Endometrium (tissue), 2 donors: ENCODE measurements at regions not wholly inside any gene's neighbourhood (a gene's known extent, or its start where the extent isn't known, plus 50 kb on each side); places are given as distances from the start of the nearest gene placed in this dataset.
"Not testable (repeated sequence)": the region's sequence is repeated elsewhere in the genome, so short reads cannot be mapped to it uniquely, and the experiment has no call there.

Experiments
- FAIRE-seq: peaks from 2 replicates; lab custom pipeline; 2012; peaks lifted over from hg19 to GRCh38; lab: Jason Lieb, UNC
- donor health status: control.
- donor health status: control.

DNA sequence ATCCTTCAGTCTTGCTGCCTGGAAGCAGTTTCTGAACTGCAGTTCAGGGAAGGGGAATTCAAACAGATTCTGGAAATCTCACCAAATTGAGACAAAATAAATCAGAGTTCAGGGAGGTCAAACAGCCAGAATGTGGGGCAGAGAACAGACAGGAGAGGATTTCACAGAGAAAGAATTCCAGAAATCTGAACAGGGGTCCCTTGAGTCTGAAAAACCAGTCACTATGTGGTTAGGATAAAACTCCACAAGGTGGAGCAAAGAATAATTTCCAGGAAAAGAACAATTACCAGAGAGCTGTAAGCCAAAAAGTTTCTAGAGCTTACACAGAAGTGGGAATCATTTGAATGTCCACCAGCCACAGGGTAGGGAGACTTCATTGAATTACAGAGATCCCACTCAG is 84.7 kb downstream of the URB2 start:
- no peak for FAIRE-seq

DNA sequence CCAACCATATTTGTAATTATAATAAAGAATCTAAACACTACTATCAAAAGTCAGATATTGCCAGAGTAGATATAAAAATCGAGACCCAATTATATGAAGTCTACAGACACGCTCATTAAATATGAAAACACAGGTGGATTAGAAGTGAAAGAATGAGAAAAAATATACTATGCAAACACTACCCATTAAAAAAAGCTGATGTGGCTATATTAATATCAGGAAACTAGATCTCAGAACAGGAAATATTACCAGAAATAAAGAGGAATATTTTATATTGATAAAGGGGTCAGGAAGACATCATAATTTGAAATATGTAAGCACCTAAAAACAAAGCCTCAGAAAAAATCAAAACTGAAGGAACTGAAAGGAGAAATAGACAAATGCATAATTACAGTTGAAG is 88.3 kb downstream of the URB2 start:
- no peak for FAIRE-seq

GRCh38 chr1:229714964-229715603 is 89.0 kb downstream of the URB2 start:
- FAIRE-seq, result no peak

DNA sequence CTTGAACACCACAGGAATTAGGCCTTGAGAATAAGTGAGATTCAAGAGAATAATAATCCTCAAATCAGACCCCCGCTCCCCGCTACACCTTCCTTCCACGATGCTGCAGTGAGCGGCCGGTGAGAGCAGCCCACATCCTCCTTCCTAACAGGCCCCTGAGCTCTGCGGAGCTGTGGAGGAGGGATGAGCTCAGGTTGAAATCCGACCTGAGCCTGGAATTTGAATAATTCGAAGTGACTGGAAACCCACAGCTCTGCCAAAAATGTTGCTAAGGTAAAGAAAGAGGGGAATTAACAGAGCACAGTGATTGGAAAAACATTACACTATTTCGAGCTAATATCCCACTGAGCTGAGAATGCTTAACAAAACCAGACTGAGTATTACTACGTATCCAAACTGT is 90.0 kb downstream of the URB2 start:
- no peak for FAIRE-seq

DNA sequence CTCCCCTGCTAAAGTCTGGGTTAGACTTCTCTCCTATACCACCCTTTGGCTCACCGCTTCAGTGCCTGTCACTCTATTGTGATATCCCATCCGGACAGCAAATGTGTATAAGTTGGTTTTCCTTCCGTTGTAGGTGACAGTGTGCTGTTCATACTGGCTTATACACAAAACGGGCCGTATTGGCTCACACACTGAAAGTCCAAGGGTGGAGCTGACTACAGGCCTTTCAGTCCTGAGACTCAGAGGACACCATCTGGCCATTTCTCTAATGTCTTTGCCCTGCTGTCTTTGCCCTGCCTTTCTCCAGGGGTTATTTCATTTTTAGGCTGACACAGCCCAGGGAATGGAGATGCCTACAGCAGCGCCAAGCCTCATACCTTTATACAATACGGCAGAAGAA is 90.7 kb downstream of the URB2 start:
- no peak for FAIRE-seq

DNA sequence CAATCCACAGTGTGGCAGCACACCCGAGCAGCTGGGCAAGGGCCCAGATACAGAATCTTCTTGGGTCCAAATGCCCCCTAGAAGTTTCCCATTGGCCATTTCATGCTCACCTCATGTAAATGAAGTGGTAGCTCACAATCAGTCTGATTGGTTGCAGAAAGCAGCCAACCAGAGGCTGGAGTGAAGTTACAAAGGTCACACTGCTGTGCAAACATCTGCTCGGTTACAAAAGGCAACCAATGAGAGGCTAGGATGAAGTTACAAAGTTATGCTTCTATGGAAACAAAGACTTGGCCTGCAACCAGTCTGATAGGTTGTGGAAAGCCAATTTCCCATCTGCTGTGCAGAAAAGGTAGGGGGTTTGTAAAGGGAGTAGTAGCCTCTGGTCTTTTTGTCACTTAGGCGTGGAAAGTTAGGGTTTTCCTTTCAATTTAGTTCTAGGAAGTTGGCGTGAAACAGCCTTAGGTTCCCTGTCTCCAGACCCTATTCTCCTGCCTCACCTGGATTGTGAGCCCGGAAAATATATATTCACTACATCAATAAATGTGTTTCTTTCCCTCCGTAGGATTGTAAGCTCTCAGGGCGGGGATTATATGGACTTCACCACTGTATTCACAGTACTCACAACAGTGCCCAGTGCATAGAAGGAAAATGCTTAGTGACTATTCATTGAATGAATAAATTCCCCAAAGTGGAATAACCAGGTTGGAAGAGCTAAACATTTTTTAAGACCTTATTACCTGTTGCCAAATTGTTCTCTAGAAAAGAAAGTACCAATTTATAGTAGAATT is 91.9 kb downstream of the URB2 start:
- FAIRE-seq, result no peak

DNA sequence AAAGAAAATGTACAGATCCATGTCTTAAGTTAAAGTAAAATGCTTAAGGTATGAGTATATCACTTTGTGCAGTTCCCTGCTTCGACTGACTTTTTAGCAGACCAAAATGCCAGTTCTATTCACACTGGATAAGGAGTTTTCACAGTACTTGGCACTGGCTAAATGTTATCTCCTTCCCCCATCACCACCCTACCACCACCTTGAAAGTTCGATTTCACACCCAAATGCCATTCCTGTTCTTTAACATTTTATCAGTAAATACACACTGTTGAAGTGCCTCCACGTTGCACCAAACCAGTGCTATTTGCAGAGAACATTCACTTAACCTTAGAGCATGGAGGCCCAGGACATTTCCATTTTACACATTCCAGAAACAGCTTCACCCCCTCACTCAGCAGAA is 100.0 kb downstream of the URB2 start:
- FAIRE-seq, result no peak

DNA sequence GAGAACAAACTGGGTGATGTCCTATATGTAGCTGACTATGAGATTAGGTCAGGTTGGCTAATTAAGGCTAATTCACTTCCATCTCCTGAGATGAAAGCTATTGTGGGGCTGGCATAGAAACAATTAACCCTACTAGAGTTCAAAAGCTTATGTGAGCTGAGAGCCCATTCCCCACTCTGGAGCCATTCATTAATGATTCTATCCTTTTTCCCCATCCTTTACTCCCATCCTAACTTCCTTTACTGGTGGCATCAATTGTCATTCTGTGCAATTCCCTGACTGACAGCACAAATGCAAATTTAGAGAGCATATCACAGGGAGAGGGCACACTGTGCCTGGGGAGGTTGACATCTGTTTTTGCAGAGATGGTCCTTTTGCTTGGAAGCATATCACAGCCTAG is 103.9 kb downstream of the URB2 start:
- FAIRE-seq, result no peak

DNA sequence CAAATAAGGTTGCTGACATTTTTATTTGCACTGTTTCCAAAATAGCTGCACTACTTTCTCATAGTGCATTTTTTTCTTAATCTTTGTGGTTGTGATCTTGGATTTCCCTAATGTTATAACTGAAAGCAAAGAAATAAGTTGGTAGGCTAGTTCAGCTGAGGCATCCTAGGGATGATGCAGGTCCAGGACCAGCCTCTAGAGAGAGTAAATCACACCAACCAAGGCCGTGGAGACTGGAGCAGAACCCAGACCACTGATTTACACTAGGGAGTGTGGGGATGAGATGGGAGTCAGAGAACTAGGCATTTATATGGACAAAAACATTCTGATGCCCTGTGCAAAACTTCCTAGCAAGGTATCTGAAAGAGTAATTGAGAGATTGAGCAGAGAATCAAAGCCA is 104.5 kb downstream of the URB2 start:
- FAIRE-seq, result no peak

DNA sequence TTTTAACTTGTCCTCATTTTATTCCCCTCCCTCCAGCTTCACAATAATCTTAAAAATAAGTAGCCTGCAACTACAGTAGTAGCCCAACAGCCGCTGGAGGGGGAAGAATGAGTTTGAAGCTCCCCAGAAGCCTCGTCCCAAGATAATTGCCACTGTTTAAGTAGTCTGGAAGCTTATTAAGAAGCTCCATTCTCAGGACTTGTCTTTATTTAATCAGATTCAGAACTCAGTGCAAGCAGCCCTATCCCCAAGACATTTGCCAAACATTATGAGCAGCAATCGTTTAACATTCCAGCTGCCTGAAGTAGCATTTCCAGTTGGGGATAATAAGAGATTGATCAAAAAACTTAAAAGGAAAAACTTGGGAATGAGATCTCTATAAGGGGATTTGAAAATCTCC is 106.0 kb downstream of the URB2 start:
- FAIRE-seq, result no peak

DNA sequence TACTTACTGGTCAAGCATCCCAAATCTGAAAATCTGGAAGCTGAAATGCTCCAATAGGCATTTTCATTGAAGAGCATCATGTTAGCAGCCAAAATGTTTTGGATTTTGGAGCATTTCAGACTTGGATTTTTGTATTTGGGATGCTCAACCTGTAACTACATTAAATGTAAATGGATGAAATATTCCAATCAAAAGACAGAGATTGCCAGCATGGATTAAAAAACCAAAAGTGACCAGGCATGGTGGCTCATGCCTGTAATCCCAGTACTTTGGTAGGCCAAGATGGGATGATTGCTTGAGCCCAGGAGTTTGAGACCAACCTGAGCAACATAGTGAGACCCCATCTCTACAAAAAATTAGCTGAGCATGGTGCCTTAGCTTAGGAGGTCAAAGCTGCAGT is 110.3 kb downstream of the URB2 start:
- FAIRE-seq, result no peak

GRCh38 chr1:229742614-229743013 is 116.6 kb downstream of the URB2 start:
- FAIRE-seq, result not testable (repeated sequence)

DNA sequence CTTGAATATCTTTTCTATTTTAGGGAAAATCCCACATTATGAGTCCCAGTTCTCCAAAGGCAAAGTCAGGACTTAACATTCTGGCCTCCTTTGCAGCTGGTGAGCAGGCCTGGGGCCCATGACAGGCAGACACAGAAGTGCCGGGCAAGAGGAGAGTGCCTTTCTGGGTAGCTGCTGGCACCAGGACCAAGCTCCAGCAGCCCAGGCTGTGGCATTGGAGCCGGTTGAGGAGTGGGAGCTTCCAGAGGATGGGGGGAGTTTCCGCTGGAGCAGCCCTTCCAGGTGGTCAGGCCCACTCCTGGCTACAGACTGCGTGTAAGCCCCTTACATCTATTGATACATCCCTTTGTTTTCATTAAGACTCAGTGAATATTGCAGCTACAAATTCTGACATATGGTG is 123.9 kb downstream of the URB2 start:
- FAIRE-seq, result no peak

DNA sequence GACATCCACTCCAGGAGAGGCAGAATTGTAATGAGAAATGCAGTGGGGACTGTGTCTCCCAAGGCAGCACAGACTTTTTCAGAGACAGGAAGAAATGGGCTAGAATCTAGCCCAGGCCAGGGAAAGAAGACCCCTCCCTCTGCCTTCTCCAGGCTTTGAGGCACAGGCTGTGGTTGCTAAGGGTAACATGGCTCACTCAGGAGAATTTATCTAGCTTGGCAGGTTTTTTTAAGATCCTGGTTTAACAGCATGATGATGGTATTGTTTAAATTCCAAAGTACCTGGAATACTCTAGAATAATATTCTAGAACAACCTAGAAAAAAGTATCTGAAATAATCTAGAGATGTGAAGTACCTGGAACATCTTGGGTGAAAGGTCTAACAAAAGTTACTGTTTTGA is 125.6 kb downstream of the URB2 start:
- FAIRE-seq, result no peak

- no peak for FAIRE-seq
Measured at GRCh38 chr1:229752679-229753078, 126.6 kb downstream of the URB2 start.

- FAIRE-seq, result no peak
Measured at GRCh38 chr1:229753764-229754551, 127.9 kb downstream of the URB2 start.

- FAIRE-seq, result no peak
Measured at GRCh38 chr1:229756666-229757065, 130.6 kb downstream of the URB2 start.

DNA sequence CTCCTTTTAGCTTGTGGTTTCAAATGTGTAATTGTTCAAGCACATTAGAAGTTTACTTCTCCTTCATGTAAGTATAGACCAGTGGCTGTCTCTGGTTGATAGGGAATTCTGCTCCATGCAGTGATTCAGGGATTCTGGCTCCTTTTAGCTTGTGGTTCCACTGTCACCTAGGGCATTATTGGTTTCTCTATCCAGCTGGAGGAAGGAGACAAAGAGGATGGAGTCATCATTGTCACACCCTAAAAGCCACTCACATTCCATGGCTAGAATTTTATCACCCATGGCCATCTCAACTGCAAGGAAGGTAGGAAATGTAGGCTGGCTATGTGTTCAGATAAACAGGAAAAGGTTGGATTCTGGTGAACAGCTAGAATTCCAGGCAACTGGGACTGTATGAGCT is 131.2 kb downstream of the URB2 start:
- no peak for FAIRE-seq

DNA sequence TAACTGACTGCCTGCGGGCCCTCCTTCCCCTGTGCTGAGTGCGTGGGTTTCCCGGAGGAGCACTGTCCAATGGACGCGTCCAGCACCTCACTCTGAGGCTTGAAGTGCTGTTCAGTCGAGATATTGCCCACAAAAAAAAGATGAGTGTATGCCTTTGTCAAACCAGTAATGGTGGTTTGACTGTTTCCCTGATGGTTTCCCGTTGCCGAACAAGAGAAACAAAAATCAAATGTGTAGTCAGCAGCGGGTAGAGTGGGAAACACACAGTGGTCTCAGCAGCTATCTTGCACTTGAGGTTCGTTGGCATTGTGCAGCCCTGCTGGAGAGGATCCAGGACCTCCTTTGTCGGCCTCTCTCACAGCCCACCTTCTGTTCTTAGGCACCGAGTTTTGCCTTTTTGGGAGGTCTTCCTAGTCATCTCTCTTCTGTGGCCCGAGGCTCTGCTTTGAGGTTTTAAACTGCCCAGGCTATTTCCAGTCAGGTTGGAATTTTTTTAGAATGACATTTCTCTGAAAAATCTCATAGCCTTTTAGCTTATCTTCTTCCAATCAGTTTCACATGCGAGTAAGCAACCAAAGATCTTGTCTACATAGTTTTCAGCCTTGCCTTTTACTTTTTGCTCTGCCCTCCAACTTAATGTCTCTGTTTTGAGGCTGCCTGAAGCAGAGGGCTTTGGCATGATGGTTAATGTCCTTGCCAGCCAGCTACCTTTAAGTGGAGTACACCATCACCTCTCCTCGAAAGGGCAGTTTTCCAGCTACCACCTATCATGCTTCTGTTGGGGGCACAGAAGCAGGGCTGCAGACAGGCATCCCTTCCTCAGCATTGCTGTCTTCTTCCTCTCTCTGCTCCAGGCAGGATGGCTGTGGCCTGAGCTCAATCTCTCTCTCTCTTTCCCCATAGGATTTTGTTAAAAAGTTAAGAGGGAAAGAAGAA is 132.3 kb downstream of the URB2 start:
- FAIRE-seq, result no peak

DNA sequence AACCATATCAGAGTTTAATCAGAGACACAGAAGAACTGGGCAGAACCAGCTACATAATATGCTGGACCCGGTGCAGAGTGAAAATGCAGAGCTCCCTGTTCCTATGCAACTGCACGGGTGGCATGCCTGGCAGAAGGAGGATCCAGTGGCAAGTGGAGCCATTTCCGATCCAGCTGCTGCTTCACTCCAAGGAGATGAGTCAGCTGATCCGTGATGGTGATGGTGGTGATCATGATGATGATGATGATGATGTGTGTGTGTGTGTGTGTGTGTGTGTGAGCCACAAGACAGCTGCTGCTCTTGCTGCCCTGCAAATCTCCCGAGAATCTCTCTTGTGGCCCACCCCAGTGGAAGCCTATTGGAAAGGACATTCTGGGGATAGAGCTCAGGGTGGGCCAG is 133.0 kb downstream of the URB2 start:
- FAIRE-seq, result no peak

DNA sequence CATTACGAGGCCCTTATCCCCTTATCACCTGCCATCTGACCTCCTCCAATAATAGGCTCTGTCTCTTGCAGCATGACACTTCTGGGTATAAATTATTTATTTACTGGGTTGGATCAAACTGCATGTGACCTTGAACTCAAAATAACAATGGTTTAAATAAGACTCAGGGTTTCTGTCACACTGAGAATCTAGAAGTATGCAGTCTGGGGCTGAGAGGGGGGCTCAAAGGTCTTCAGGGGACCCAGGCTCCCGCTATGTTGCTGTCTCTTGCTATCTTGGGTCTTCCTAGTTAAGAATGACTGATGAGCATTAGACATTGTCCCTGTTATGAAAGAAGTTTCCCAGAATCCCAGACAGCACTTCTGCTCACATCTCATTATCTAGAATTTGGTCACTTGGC is 133.5 kb downstream of the URB2 start:
- no peak for FAIRE-seq

- no peak for FAIRE-seq
Measured at GRCh38 chr1:229760478-229760996, 134.5 kb downstream of the URB2 start.
